ENCODE measurements at regions not wholly inside any gene's neighbourhood (a gene's known extent, or its start where the extent isn't known, plus 50 kb on each side); places are given as distances from the start of the nearest gene placed in this dataset.

- no peak for TF ChIP-seq GATA2 (IDR thresholded peaks at IDR 0.05; ENCODE audit: low read depth, low read length)
- no peak for TF ChIP-seq GATA3 (IDR thresholded peaks at IDR 0.05; ENCODE audit: low read depth, low read length)
Observed at GRCh38 chr5:97694091-97694490, 511.0 kb upstream of the RIOK2 start.

Data from SH-SY5Y (cell line).